ENCODE measurements at regions not wholly inside any gene's neighbourhood (a gene's known extent, or its start where the extent isn't known, plus 50 kb on each side); places are given as distances from the start of the nearest gene placed in this dataset.

DNA sequence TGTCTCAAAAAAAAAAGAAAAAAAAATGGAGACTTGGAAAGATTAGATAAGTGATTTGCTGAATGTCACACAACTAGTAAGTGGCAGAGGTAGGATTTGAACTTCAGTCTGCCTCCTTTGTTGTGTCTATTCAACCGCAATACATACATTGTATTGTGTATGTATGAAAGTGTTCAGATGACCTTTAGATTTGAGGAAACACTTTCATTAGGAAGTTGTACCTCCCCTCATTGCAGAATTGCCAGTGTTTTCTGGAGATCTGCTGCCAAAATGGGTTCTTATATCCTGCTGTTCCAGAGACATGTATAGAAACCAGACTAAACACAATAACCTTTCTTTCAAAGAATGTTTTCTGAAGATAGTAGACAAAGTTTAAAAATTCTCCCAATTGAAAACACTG, 247.4 kb upstream of the TBL1XR1 start:
- TF ChIP-seq, protein P1, sequence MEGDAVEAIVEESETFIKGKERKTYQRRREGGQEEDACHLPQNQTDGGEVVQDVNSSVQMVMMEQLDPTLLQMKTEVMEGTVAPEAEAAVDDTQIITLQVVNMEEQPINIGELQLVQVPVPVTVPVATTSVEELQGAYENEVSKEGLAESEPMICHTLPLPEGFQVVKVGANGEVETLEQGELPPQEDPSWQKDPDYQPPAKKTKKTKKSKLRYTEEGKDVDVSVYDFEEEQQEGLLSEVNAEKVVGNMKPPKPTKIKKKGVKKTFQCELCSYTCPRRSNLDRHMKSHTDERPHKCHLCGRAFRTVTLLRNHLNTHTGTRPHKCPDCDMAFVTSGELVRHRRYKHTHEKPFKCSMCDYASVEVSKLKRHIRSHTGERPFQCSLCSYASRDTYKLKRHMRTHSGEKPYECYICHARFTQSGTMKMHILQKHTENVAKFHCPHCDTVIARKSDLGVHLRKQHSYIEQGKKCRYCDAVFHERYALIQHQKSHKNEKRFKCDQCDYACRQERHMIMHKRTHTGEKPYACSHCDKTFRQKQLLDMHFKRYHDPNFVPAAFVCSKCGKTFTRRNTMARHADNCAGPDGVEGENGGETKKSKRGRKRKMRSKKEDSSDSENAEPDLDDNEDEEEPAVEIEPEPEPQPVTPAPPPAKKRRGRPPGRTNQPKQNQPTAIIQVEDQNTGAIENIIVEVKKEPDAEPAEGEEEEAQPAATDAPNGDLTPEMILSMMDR (IDR thresholded peaks at IDR 0.05; ENCODE audit: low read depth, low read length) = no peak
- no peak for TF ChIP-seq POLR2A (IDR thresholded peaks at IDR 0.05; ENCODE audit: extremely low read depth, insufficient read length)
- TF ChIP-seq, protein P2, sequence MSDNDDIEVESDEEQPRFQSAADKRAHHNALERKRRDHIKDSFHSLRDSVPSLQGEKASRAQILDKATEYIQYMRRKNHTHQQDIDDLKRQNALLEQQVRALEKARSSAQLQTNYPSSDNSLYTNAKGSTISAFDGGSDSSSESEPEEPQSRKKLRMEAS (IDR thresholded peaks at IDR 0.05; ENCODE audit: low read depth, low read length) = no peak
